Activated CD8-positive, alpha-beta memory T cell treated with anti-CD3 and anti-CD28 coated beads, Interleukin-2, amount 50 U/mL, for 1 hour (primary cell): ENCODE measurements at regions not wholly inside any gene's neighbourhood (a gene's known extent, or its start where the extent isn't known, plus 50 kb on each side); places are given as distances from the start of the nearest gene placed in this dataset.

Experiments
- DNase-seq: peaks from one replicate; pipeline ENCODE4 v3.0.0-alpha.2; 2020; ENCODE audit errors: extremely low read depth

DNA sequence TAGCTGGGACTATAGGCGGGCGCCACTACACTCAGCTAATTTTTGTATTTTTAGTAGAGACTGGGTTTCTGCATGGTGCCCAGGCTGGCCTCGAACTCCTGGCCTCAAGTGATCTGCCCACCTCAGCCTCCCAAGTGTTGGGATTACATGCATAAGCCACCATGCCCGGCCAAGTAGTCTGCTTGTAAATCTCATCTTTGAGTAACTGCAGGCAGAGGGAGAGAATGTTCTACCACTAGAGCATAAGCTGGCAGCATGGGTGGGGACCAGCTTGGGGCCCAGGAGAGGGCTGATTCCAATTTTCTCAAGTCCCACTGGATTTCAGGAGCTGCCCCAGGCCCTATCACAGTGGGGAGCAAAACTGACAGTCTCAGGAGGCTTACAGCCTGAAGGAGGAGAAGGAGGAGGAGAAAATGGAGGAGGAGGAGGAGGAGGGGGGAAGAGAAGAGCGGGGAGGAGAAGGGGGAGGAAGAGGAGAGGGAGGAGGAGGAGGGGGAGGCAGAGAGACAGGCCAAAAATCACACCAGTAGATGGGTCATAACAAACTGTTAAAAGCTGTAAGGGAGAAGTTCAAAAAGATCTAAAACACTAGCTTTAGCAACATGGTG lies 229.1 kb upstream of the IGF1R start:
- no peak for DNase-seq

DNA sequence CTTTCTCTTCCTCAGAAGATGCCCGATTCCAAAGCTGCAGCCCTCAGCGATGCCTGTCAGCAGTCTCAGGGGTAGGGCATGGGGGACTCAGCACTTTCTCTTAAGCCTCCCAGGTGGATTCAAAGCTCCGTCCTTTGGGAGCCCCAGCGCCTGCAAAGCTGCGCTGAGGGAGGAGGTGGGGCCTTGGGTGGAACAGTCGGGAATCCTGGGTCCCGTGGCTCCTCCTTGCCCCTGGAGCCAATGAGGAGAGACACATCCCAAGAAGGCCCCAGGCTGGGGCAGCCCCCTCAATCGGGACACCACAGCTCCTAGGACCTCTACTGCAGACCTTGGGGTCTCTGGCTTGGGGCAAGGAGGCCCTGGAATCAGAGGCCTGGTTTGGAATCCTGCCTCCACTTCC lies 227.5 kb upstream of the IGF1R start:
- no peak for DNase-seq

DNA sequence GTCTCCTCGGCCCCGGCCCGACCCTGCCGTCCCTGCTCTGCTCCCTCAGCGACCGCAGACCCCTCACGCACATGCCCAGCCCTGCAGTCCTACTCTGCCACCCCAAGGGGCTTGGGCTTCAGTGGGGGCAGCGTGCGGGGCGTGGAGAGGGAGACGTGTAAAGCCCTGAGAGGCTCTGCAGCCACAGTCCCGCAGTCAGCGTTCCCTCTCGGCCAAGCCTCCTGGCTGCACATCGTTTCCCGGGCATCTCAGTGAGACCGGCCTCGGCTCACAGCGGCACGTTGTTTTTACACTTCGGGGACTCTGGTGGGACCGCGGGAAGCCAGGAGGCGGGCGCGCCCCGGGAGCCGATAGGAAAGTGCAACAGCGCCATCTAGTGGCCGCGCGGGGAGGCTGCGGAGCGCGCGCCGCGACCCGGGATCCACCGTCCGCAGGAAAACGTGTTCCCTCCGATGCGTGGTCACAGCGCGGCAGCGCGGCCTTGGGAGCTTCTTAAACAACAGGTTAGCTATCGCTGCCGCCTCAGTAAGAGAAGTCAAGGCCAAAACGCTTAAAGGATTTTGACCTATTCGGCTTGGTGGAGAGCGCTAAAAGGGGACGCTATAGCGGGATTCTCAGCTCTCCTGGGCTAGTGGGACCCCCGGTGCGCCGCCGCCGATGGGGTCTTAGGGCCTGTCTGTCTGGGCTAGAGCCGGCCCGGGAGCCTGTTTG lies 226.8 kb upstream of the IGF1R start:
- DNase-seq, result no peak

DNA sequence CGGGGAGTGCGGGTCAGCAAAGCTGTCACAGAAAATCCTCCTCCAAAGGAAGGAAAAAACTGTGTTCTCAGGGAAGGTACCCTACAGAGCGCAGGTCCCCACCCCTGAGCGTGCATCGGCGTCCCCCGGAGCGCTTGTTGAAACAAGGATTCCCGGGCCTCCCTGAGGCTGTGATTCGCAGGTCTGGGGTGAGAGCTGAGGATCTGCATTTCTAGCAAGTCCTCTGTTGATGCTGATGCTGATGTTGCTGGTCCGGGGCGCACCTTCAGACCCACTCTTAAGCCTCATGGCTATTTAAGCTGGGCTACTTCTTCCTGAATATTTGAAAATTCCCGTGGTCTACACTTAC lies 226.2 kb upstream of the IGF1R start:
- no peak for DNase-seq

DNA sequence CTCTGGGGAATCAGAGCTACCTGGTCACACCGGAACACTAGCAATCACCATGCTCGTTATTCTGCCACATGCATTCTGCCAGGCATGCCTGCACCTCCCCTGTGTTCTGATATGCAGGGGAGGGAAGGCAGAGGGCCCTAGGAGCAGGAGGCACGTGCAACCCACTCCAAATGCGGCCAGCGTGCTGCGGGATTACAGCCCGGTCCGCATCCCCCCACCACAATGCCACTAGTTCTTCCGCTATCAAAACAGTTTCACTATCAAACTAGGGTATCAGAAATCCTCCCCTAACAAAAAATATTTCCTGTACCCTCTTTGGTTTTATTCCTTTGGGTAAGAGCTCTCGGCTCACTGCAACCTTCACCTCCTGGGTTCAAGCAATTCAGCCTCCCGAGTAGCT lies 223.2 kb upstream of the IGF1R start:
- no peak for DNase-seq

DNA sequence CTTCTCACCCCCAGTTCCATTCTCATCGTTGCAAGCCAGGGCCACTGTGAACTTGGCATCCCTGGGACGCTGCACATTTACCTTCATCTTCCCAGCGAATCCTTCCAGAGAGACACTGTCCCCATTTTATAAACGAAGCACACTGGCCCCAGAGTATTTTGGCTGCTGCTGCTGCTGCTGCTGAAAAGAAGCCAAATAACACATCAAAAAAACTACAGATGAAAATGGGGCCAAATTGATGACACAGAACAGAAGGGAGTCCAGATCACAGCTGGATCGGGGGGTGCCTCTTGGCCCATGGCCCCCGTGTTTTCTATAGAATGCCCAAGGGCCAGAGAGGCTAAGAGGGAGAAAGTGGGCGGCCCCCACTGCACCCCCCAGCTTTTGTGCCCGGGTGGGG lies 221.0 kb upstream of the IGF1R start:
- DNase-seq, result no peak

DNA sequence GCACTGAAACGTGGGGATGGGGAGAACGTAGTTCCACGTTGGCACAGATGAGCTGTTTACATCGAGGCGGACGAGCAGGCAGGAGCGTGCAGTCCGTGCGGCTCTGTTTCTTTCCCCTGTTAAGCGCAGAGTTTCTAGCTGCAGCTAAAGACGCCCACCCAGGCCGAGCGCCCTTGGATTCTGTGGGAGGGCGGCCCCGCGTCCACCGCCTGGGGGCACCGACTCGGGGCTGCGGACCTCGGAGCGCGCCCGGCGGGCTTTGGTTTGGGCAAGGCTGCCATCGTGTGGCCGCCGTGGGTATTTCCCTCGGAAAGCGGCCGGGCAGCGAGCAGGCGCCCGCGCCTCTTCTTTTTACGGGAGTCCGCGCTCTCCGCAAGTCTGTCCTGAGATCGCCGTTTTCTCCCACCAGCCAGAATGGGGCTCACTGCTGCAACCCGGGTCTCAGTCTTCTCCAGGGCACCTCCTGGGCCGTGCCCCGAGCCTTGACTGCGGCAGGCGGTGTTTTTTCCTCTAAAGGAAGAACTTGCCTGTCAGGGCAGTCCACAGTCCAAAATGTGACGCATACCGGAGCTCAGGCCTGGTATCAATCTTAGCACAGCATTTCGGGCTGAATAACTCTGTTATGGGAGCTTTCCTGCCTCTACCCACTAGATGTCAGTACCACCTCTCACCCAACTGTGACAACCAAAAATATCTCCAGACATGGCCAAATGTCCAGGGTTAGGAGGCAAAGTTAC lies 219.9 kb upstream of the IGF1R start:
- DNase-seq, result no peak

DNA sequence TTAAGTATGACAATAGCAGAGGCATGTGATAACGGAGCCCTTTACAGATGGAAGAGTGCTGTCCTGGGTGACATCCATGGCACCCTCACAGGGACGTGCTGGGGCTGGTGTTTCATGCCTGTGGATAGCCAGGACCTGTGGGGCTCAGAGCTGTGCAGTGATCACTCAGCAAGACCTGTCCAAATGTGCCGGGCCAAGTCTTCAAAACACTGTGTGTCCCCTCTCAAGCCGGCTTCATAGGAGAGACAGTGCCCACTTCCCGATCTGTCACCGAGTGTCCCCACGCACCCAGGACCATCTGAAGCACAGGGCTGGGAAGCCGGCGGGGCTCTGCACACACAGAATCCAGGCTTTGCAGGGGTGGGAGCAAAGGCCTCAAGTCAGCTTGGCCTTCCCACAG lies 217.2 kb upstream of the IGF1R start:
- no peak for DNase-seq

DNA sequence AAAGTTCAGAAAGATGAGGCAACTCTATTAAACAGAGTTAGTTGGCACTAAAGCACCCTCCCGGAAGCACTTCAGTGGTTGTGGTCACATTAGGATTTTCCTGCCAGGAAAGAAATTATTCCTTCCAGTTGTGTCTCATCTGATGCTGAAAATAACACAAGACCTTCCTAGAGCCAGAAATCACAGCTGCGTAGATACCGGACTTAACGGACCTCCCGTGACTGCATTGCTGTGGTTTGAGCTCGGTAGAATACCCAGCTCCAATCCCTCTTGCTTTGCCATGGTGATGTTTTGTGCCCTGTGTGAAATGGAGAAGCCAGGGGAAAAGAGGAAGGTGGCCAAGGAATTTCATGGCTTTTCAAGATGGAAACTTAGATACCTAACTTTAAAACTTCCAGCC lies 215.0 kb upstream of the IGF1R start:
- no peak for DNase-seq

DNA sequence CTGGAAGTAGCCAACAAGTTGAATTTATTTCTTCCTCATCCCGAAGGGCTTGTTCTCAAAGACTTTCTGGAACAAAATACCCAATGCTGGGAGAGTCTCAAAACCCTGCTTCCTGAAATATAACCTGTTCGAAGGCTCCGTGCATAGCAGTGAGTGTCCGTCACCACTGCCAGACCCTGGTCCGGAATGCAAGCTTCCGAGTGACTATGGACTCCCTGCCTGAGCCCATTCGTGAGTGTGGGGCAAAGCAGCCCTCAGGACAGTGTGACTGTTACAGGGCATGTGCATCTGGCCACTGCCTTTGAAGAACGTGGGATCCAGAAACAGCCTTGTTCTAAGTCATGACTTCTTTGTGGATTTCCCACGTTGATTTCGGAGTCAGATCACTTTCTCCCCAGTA lies 214.5 kb upstream of the IGF1R start:
- DNase-seq, result no peak

DNA sequence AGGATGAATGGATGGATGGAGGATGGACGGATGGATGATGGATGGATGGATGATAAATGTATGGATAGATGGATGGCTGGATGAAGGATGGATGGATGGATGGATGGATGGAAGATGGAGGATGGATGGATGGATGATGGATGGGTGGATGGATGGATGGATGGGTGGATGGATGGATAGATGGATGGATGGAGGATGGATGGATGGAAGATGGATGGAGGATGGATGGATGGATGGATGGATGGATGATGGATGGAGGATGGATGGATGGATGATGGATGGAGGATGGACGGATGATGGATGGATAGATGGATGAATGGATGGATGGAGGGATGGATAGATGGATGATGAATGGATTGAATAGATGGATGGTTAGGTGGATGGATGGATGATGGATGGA lies 210.6 kb upstream of the IGF1R start:
- DNase-seq, result no peak

DNA sequence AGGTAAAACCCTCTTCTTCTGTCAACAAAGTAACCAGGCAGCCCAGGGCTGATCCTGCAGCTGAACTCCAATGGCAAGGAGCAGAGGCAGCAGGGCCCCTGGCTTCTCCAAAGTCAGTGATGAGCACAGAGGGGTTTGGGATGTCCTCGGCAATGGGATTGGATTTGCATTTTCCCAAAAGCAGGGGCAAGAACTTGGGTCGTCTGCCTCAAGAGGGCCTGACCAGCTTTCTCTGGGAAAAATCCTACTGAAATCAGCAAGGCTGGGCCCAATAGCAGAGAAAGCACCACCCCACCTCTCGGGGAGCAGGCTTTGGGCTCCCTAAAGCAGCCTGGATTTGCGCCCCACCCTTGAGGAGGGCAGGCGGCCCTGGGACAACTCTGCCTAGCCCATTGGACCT lies 210.0 kb upstream of the IGF1R start:
- no peak for DNase-seq

DNA sequence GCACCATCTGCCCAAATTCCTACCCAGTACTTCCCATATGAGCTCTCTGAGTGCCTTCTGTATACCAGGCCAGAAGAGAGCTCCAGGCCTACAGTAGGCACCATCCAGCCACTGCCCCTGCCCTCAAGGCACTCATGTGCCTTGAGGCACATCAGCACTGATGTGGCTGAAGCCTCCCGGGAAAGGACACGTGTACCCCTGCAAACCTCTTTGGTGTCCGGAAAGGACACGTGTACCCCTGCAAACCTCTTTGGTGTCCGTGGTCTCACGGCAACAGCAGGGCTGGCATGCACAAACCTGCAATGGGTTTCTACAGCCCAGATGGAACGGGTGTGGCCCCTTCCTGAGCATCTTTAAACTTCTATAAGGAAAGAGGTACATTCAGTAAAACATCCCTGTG lies 209.4 kb upstream of the IGF1R start:
- DNase-seq, result no peak

DNA sequence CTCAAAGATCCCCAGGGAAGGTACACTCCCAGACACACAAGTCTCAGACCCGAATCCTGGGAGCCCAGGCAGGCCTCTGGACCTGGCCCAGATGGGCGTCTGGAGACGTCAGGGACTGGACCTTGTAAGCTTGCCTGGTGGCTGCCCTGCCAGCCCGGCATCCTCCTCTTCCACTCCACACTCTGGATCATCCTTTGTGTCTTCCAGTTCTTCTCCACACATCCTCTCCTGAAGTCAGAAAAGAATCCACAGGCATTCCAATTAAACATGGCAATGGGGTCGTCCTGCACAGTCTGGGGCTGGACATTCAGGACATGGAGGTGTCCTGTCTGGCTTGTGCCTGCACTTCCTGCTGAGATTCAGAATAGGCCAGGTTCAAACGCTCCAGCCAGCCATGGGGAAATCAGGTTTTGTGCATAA lies 208.8 kb upstream of the IGF1R start:
- DNase-seq, result no peak

DNA sequence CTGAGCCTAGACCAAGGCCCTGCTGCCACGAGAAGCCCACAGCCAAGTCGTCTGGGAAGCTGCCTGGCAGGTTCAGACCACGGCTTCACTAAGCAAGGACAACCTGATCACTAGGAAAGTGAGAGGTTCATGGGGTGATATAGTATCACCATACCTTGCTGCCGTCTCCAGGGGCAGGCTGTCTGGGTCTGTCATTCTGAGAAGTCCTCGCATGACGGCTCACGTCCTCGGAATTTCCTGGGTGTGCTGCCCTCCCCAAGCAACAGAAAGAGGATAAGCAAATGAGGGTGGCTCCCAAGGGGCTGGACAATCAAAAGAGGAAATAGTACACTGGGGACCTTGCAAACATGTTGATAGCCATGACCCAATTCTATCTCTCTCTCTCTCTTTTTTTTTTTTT lies 207.4 kb upstream of the IGF1R start:
- DNase-seq, result no peak

DNA sequence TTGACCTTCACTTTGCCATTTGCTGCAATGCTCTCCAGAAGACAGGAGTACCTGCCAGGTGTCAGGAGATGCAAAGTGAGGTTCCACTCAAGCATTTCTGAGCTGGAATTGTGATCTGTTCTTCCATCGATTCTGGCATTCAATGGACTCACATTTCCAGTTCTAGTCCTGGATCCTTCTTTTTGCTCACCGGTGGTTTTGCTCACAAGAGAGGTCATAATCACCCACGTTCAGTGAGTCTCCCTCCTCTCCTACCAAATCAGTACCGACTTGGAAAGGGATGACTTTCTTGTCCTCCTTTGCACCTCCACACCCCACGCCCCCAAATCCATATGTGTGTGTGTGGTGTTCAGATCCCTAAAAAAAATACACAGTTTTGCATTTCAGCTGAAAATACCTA lies 206.7 kb upstream of the IGF1R start:
- no peak for DNase-seq

DNA sequence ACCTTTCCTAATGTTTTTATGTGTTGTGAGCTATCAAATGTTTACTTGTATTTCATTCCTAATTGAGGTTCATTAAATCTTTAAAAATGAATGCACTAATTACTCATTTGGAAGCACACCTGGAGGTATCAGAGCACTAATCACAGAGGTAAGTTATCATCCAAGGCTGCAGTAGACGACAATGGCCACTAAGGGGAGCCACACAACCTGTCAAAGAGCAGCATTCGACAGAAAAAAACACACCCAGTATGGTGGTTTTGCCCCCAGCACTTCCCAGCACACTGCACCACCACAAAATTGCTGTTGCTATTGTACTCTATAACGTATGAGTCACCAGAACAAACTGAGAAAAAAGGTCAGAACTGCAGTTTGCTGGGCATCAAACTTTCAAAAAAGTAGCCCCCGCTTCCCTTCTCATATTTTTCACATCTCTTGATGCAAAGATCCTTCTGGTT lies 205.9 kb upstream of the IGF1R start:
- DNase-seq, result no peak

DNA sequence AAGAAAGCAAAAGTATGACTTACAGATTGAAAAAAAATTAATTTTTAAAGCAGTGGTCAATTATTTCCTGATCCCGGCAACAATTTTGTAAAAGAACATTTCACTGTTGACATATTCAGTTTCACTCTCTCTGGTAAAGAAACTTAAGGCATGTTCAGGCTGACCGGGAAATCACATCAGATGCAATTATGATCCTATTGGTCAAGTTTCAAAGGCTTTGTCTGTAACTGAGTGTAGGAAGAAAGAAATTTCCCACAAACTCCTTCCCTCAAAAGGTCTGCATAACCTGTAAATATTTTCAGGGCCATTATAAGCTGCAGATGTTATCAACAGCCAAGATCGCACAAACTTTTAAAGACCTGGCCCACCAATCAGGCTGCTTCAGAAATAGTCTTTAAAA lies 205.4 kb upstream of the IGF1R start:
- no peak for DNase-seq

DNA sequence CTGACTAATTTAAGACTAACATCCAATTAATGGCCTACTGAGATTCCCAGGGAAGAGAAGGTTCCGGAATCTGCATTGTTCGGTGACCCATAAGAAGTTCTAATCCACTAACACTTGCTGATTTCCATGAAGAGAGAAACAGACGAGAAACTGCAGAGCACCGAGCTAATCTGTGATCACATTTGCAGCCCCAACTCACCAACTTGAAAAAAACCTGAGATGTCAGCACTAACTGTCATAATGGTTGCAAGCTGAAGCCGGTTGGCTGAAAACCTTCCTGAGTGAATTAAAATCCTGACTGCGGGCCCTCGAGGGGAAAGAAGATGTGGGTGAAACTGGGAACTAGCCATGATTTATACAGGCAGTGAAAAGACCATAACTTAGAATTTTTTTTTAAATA lies 204.8 kb upstream of the IGF1R start:
- DNase-seq, result no peak

DNA sequence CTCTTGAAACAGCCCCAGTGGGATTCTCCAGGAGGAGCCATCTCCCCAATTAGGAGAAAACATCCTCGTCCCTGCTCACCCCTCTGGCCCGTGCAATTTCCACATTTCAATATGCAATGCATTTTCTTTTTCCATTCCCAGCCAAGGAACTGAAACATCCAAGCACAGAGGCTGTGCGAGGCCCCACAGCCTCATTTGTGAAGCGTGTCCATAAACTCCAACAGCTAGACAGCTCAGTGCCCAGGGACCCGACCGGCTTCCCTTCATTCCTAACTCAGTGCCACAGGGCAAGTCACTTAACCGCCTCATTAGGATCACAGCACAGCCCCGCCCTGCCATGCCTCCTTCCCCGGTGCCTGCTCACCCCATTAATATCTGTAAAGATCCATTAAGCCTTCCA lies 204.2 kb upstream of the IGF1R start:
- DNase-seq, result no peak

DNA sequence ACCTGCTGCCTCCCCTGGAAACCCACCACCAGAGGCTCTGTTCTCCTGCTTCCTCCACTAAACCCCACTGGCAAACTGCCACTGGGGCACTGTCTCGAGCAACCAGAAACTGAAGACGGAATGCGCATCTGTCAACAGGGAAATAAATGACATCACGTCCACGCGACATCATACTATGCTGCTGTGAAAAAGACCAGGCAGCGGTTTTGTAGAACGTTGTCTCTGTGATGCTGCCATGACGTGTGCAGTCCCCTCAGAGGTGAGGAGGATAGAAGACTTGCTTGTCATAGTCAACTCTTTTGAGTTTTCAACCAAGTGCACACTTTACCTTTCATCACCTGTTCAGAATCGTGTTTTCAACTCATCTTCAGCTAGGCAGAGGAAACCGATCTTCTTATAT lies 203.0 kb upstream of the IGF1R start:
- no peak for DNase-seq

DNA sequence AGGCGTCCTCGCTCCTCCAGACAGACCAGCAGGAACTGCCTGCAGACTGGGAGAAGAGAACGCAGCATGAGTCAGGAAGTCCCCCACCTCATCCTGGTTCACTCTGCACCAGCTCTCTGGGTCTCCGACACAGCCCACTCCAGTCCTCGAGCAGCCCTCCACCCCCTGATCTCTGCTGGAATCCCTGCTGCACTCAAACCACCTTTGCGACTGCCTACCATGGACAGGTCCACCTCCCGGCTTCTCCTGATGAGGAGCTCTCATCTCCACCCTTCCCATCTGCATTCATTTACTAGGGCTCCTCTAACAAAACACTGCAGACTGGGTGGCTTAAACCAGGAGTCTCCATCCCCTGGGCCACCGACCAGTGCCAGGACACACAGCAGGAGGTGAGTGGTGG lies 202.3 kb upstream of the IGF1R start:
- DNase-seq, result no peak

DNA sequence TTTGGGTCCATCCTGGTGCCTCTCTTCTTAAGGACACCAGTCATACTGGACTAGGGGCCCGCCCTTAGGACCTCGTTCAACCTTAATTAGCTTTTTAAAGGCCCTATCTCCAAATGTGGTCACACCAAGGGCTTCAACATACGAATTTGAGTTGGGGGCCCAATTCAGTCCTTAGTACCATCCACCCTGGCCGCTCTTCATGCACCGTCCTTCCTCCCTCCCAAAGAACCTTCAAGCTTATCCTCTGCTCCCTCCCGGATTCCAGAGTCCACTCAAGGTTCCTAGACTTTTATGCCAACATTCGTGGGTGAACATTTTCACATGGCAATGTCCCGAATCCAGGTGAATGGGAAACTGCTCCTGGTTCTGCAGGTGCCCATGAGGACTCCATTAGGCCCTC lies 201.3 kb upstream of the IGF1R start:
- DNase-seq, result no peak
